ENCODE measurements at regions not wholly inside any gene's neighbourhood (a gene's known extent, or its start where the extent isn't known, plus 50 kb on each side); places are given as distances from the start of the nearest gene placed in this dataset.

- Histone ChIP-seq H3K27ac (ENCODE audit: low read length) (no peak overlapping the region), H3K9ac (ENCODE audit: low read length) (no peak overlapping the region), H4K20me1 (ENCODE audit: low read length) (no peaks in the 10 kb centered on the region), H3K36me3 (ENCODE audit: low read depth, low read length) (no peaks in the 10 kb centered on the region), H3K4me2 (ENCODE audit: low read length) (no peak overlapping the region), H3K4me1 (ENCODE audit: insufficient read depth, low read length) (no peaks in the 10 kb centered on the region), H3K9me2 (replicated peaks; ENCODE audit: low read length) (no peaks in the 10 kb centered on the region), H3K4me3 (ENCODE audit: low read length) (no peak overlapping the region), H3K27me3 (ENCODE audit: low read length) (no peaks in the 10 kb centered on the region), H3K9me3 (ENCODE audit: low read length) (no peaks in the 10 kb centered on the region), H3K79me2 (ENCODE audit: low read length) (no peaks in the 10 kb centered on the region), H2AFZ (ENCODE audit: low read length) (no peak overlapping the region), H3F3A (ENCODE audit: low read length, unreplicated experiment) (no peaks in the 10 kb centered on the region)
- intact Hi-C loops (cut with micrococcal nuclease): no loop called here
- DNase-seq (no peak), ATAC-seq (no peak)
- BruUV-seq (replicated peaks): no TSS peak
- POLR2A ChIA-PET (ENCODE audit: unreplicated experiment): no interaction called here
- CTCF ChIA-PET: no interaction called here
- TF ChIP-seq EZH2phosphoT487 (IDR thresholded peaks at IDR 0.05; ENCODE audit: borderline replicate concordance, low read length) (no peak), EZH2 (IDR thresholded peaks at IDR 0.05; ENCODE audit: low read length, unreplicated experiment) (no peak), CTCF (conservative IDR thresholded peaks at IDR 0.05; ENCODE audit: low read depth, low read length) (no peak)
Measured at GRCh38 chr3:116815321-116815720, 105.7 kb downstream of the TUSC7 start.

- Histone ChIP-seq H2AFZ (ENCODE audit: low read length) (no peak overlapping the region), H3K4me3 (ENCODE audit: low read length) (no peak overlapping the region), H3K9me2 (replicated peaks; ENCODE audit: low read length) (no peaks in the 10 kb centered on the region), H3F3A (ENCODE audit: low read length, unreplicated experiment) (no peaks in the 10 kb centered on the region), H3K4me1 (ENCODE audit: insufficient read depth, low read length) (no peaks in the 10 kb centered on the region), H3K36me3 (ENCODE audit: low read depth, low read length) (no peaks in the 10 kb centered on the region), H3K9ac (ENCODE audit: low read length) (no peak overlapping the region), H4K20me1 (ENCODE audit: low read length) (no peaks in the 10 kb centered on the region), H3K79me2 (ENCODE audit: low read length) (no peaks in the 10 kb centered on the region), H3K27ac (ENCODE audit: low read length) (no peak overlapping the region), H3K9me3 (ENCODE audit: low read length) (no peaks in the 10 kb centered on the region), H3K4me2 (ENCODE audit: low read length) (no peak overlapping the region), H3K27me3 (ENCODE audit: low read length) (no peaks in the 10 kb centered on the region)
- ChIA-PET POLR2A (ENCODE audit: unreplicated experiment) (no interaction called here), CTCF (no interaction called here)
- no TSS peak for BruUV-seq (replicated peaks)
- DNase-seq (no peak), ATAC-seq (no peak)
- intact Hi-C loops (cut with micrococcal nuclease): no loop called here
- TF ChIP-seq EZH2phosphoT487 (IDR thresholded peaks at IDR 0.05; ENCODE audit: borderline replicate concordance, low read length) (no peak), CTCF (conservative IDR thresholded peaks at IDR 0.05; ENCODE audit: low read depth, low read length) (no peak), EZH2 (IDR thresholded peaks at IDR 0.05; ENCODE audit: low read length, unreplicated experiment) (no peak)
Measured at GRCh38 chr3:116815831-116816588, 106.4 kb downstream of the TUSC7 start.

GRCh38 chr3:116821371-116821770 lies 111.8 kb downstream of the TUSC7 start:
- Histone ChIP-seq H3K27me3 (ENCODE audit: low read length) (no peaks in the 10 kb centered on the region), H3K36me3 (ENCODE audit: low read depth, low read length) (no peaks in the 10 kb centered on the region), H2AFZ (ENCODE audit: low read length) (no peak overlapping the region), H3K9ac (ENCODE audit: low read length) (no peak overlapping the region), H3K4me2 (ENCODE audit: low read length) (no peak overlapping the region), H3K79me2 (ENCODE audit: low read length) (no peaks in the 10 kb centered on the region), H4K20me1 (ENCODE audit: low read length) (no peaks in the 10 kb centered on the region), H3K27ac (ENCODE audit: low read length) (no peak overlapping the region), H3K9me2 (replicated peaks; ENCODE audit: low read length) (no peaks in the 10 kb centered on the region), H3K4me1 (ENCODE audit: insufficient read depth, low read length) (no peaks in the 10 kb centered on the region), H3F3A (ENCODE audit: low read length, unreplicated experiment) (no peaks in the 10 kb centered on the region), H3K9me3 (ENCODE audit: low read length) (no peaks in the 10 kb centered on the region), H3K4me3 (ENCODE audit: low read length) (no peak overlapping the region)
- BruUV-seq (replicated peaks): no TSS peak
- ATAC-seq (no peak), DNase-seq (no peak)
- POLR2A ChIA-PET (ENCODE audit: unreplicated experiment): no interaction called here
- intact Hi-C loops (cut with micrococcal nuclease): no loop called here
- CTCF ChIA-PET: no interaction called here
- no peak for TF ChIP-seq CTCF (conservative IDR thresholded peaks at IDR 0.05; ENCODE audit: low read depth, low read length)
- TF ChIP-seq EZH2 (IDR thresholded peaks at IDR 0.05; ENCODE audit: low read length, unreplicated experiment): no peak
- no peak for TF ChIP-seq EZH2phosphoT487 (IDR thresholded peaks at IDR 0.05; ENCODE audit: borderline replicate concordance, low read length)

Data from PC-3 (cell line).